HCT116 (cell line): ENCODE measurements at regions not wholly inside any gene's neighbourhood (a gene's known extent, or its start where the extent isn't known, plus 50 kb on each side); places are given as distances from the start of the nearest gene placed in this dataset.

Source experiments
- ATAC-seq: fragments of 200-7000 bp; cut with Tn5 transposase; 2 replicates; pipeline ENCODE4 v1.9.1; 2020; ENCODE audit warnings: mild to moderate bottlenecking, moderate library complexity
- BruUV-seq: library from RNA; stranded (reverse); fragments of 400-500 nt; replicated peaks from 2 replicates; lab custom pipeline; 2021; lab: Mats Ljungman, UMichigan
- CTCF ChIA-PET: fragments of 300-600 bp; sonication (Branson Sonifier 250); formaldehyde crosslinking; loops from one replicate; lab custom pipeline; 2021; ENCODE audit warnings: antibody characterized with exemption; lab: Charles Lee
- POLR2A ChIA-PET: fragments of 300-600, 350-600 bp; sonication (Branson Sonifier 250); formaldehyde crosslinking; loops from one replicate; lab custom pipeline; 2021; ENCODE audit warnings: antibody characterized with exemption; lab: Charles Lee
- RAD21 ChIA-PET, 2 experiments: fragments of 300-600 bp; sonication (Branson Sonifier 250); formaldehyde crosslinking; loops; one replicate each; lab custom pipeline; 2023; ENCODE audit warnings: low total read pairs in 2 of 2; ENCODE audit not compliant: uncharacterized antibody in 2 of 2, unreplicated experiment in 2 of 2, low non-redundant PET in 1 of 2; lab: Charles Lee
- DNase-seq: peaks from one replicate; pipeline ENCODE4 v3.0.0-alpha.2; 2010; ENCODE audit warnings: low read depth, low spot score
- H2AFZ ChIP-seq: fragments of 200-600 bp; shearing (Covaris generic), sonication (generic); 2 replicates; pipeline ENCODE4 v1.6.1; 2017; ENCODE audit warnings: low read depth, mixed run types, mixed read lengths, antibody characterized with exemption, low read length; ENCODE audit not compliant: poor library complexity, severe bottlenecking
- H3K27ac ChIP-seq: 2 replicates; pipeline ENCODE4 v1.5.1; 2012; ENCODE audit warnings: low read depth, low read length
- H3K27me3 ChIP-seq: fragments of 200-600 bp; sonication (generic); 2 replicates; pipeline ENCODE4 v1.6.1; 2016; ENCODE audit warnings: mixed run types, low read length, mixed read lengths; ENCODE audit not compliant: insufficient read depth
- H3K36me3 ChIP-seq, 2 experiments: fragments of 200-500 bp in 1 of 2; fragments of 200-600 bp in 1 of 2; sonication (Bioruptor generic) in 1 of 2; sonication (generic) in 1 of 2; 2 replicates each; pipeline versions ENCODE4 v1.5.1 to v1.6.1; 2014 to 2016; ENCODE audit warnings: low read length in 2 of 2, inconsistent platforms in 1 of 2, mixed read lengths in 1 of 2, mixed run types in 1 of 2; ENCODE audit not compliant: insufficient read depth in 2 of 2, control insufficient read depth in 1 of 2
- H3K4me1 ChIP-seq, 2 experiments: fragments of 200-600 bp in 1 of 2; sonication (generic) in 1 of 2; 2 replicates each; pipeline versions ENCODE4 v1.5.1 to v1.6.1; 2012 to 2017; ENCODE audit warnings: low read length in 2 of 2, inconsistent platforms in 1 of 2, mild to moderate bottlenecking in 1 of 2, mixed read lengths in 1 of 2, mixed run types in 1 of 2, moderate library complexity in 1 of 2; ENCODE audit not compliant: insufficient read depth in 2 of 2, control insufficient read depth in 1 of 2
- H3K4me2 ChIP-seq: fragments of 200-600 bp; sonication (generic); 2 replicates; pipeline ENCODE4 v1.6.1; 2017; ENCODE audit warnings: mixed run types, low read length, mixed read lengths
- H3K4me3 ChIP-seq, 2 experiments: fragments of 200-600 bp in 1 of 2; sonication (generic) in 1 of 2; replicated peaks in 1 of 2; 2 replicates each; pipeline ENCODE4 v1.5.1; 2011 to 2016; ENCODE audit warnings: low read length in 2 of 2, control low read depth in 1 of 2, low read depth in 1 of 2, mild to moderate bottlenecking in 1 of 2, mixed read lengths in 1 of 2, mixed run types in 1 of 2
- H3K79me2 ChIP-seq: fragments of 200-600 bp; sonication (generic); 2 replicates; pipeline ENCODE4 v1.6.1; 2017; ENCODE audit warnings: mild to moderate bottlenecking, mixed run types, low read length, moderate library complexity, mixed read lengths; ENCODE audit not compliant: insufficient read depth
- H3K9ac ChIP-seq: fragments of 200-600 bp; sonication (generic); 2 replicates; pipeline ENCODE4 v1.6.1; 2016; ENCODE audit warnings: low read length, mixed read lengths
- H3K9me2 ChIP-seq: fragments of 200-600 bp; sonication (generic), shearing (Covaris generic); 2 replicates; pipeline ENCODE4 v1.6.1; 2017; ENCODE audit warnings: mixed run types, mild to moderate bottlenecking, moderate library complexity; ENCODE audit not compliant: insufficient read depth
- H3K9me3 ChIP-seq, 2 experiments: fragments of 200-500 bp in 1 of 2; fragments of 200-600 bp in 1 of 2; sonication (Bioruptor generic) in 1 of 2; sonication (generic) in 1 of 2; 2 replicates each; pipeline ENCODE4 v1.6.1; 2014 to 2017; ENCODE audit warnings: low read length in 2 of 2, mixed read lengths in 2 of 2, inconsistent platforms in 1 of 2, low read depth in 1 of 2, mild to moderate bottlenecking in 1 of 2, mixed run types in 1 of 2, moderate library complexity in 1 of 2; ENCODE audit not compliant: control insufficient read depth in 1 of 2, insufficient read depth in 1 of 2
- H4K20me1 ChIP-seq: fragments of 200-600 bp; sonication (generic), shearing (Covaris generic); 2 replicates; pipeline ENCODE4 v1.6.1; 2017; ENCODE audit warnings: mixed run types, mild to moderate bottlenecking, moderate library complexity; ENCODE audit not compliant: insufficient read depth
- CBX3 ChIP-seq: IDR thresholded peaks from 2 replicates; pipeline ENCODE4 v1.6.1; 2012; ENCODE audit warnings: low read depth
- CEBPB ChIP-seq: IDR thresholded peaks from 2 replicates; pipeline ENCODE4 v1.6.1; 2012; ENCODE audit warnings: low read depth
- ELF1 ChIP-seq: IDR thresholded peaks from 2 replicates; pipeline ENCODE4 v1.6.1; 2012; ENCODE audit warnings: low read depth, borderline replicate concordance
- EZH2 ChIP-seq: fragments of 200-600 bp; sonication (generic); IDR thresholded peaks from 2 replicates; pipeline ENCODE4 v1.6.1; 2017; ENCODE audit warnings: antibody characterized with exemption, mixed run types
- JUND ChIP-seq: IDR thresholded peaks from 2 replicates; pipeline ENCODE4 v1.6.1; 2012
- POLR2AphosphoS5 ChIP-seq: IDR thresholded peaks from 2 replicates; pipeline ENCODE4 v1.6.1; 2011; ENCODE audit warnings: mild to moderate bottlenecking, low read depth, low read length, moderate library complexity
- RAD21 ChIP-seq: IDR thresholded peaks from 2 replicates; pipeline ENCODE4 v1.6.1; 2012; ENCODE audit warnings: low read depth, mild to moderate bottlenecking
- SIN3A ChIP-seq: IDR thresholded peaks from 2 replicates; pipeline ENCODE4 v1.6.1; 2012; ENCODE audit warnings: low read depth
- SP1 ChIP-seq: IDR thresholded peaks from 2 replicates; pipeline ENCODE4 v1.6.1; 2012; ENCODE audit warnings: low read depth
- SRF ChIP-seq: IDR thresholded peaks from 2 replicates; pipeline ENCODE4 v1.6.1; 2012; ENCODE audit warnings: low read depth
- YY1 ChIP-seq: IDR thresholded peaks from 2 replicates; pipeline ENCODE4 v1.6.1; 2011; ENCODE audit warnings: low read length, low read depth, moderate library complexity, mild to moderate bottlenecking; ENCODE audit not compliant: insufficient replicate concordance; ENCODE audit errors: extremely low read depth
- ZFX ChIP-seq: fragments of 450-650 bp; IDR thresholded peaks from 2 replicates; pipeline ENCODE4 v1.6.1; 2017
- ZNF274 ChIP-seq: fragments of 200-500 bp; sonication (Bioruptor generic); IDR thresholded peaks from 2 replicates; pipeline ENCODE4 v1.6.1; 2014; ENCODE audit warnings: mild to moderate bottlenecking, low read depth, low read length, inconsistent platforms
- intact Hi-C: fragments of 100-400 bp; cut with micrococcal nuclease; formaldehyde crosslinking; loops from 2 replicates; pipeline ENCODE4 v1.10.0; 2022
- TF ChIP-seq, protein P1 (sequence below), 3 experiments: fragments of 200-600 bp in 1 of 3; sonication (generic) in 1 of 3; IDR thresholded peaks in 2 of 3; conservative IDR thresholded peaks in 1 of 3; 2 replicates each; pipeline ENCODE4 v1.5.1; 2012 to 2017; ENCODE audit warnings: low read depth in 2 of 3, low read length in 2 of 3, antibody characterized with exemption in 1 of 3, borderline replicate concordance in 1 of 3, control low read depth in 1 of 3, mild to moderate bottlenecking in 1 of 3, mixed read lengths in 1 of 3, mixed run types in 1 of 3, moderate library complexity in 1 of 3; ENCODE audit not compliant: insufficient read depth in 1 of 3
- TF ChIP-seq, protein P2 (sequence below): IDR thresholded peaks from 2 replicates; pipeline ENCODE4 v1.6.1; 2012

DNA sequence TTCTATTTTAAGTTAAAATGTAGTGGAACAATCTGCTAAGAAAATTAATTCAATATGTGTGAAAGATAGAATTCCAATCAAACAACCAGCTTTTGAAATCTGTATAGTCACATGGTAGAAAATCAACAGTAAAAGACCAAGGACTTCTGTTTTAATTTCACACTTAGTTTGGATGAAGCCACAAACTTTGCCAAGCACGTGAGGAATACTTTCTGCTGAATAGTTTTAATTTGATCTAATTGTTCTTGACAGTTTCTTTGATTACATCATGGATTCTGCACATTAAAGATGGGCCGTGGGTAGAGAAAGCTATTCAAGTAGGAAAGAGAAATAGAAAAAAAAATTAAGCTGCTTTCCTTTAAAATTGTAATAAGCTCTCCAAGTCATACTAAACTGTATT lies 137.9 kb upstream of the FAM241A start (continued):
- no peak for TF ChIP-seq YY1
- TF ChIP-seq ELF1: no peak
- TF ChIP-seq SP1: no peak

DNA sequence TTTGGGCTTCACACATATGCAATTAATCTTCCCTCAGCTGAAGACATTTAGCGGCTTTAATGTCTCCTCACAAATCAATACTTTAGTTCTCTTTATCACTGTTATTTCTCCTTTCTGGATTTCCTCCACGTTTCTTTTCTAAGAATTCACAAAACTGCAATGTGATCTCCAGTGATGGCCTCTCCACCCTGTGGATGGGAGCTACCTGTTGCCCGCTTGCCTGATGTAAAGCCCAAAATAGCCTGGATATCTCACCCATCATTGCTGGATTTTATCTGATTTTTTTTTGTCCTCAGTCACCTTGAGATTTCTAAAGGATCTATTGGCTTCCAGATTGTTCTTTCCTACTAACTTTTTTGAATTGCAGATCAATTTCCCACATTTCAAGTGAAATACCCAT lies 129.3 kb upstream of the FAM241A start:
- Histone ChIP-seq H3K4me2 (no peak overlapping the region), H3K36me3 (no peaks in the 10 kb centered on the region), H3K27ac (no peak overlapping the region), H3K27me3 (no peaks in the 10 kb centered on the region), H2AFZ (no peak overlapping the region), H3K9ac (no peak overlapping the region), H3K9me3 (no peaks in the 10 kb centered on the region), H3K4me3 (no peak overlapping the region), H3K4me1 (no peaks in the 10 kb centered on the region), H3K9me2 (no peaks in the 10 kb centered on the region), H4K20me1 (no peaks in the 10 kb centered on the region), H3K79me2 (no peaks in the 10 kb centered on the region)
- no peak for DNase-seq
- no peak for TF ChIP-seq POLR2AphosphoS5
- TF ChIP-seq JUND: no peak
- no peak for TF ChIP-seq YY1
- no peak for TF ChIP-seq SIN3A
- ChIA-PET POLR2A (no interaction called here), CTCF (interaction anchor here (1.0 kb wide), 1 partner anchor 72 kb away, joined by 3 read pairs; no protein-coding TSS in a partner anchor), RAD21 (no interaction called here)
- BruUV-seq: no TSS peak
- ATAC-seq: no peak
- intact Hi-C loops: no loop called here

DNA sequence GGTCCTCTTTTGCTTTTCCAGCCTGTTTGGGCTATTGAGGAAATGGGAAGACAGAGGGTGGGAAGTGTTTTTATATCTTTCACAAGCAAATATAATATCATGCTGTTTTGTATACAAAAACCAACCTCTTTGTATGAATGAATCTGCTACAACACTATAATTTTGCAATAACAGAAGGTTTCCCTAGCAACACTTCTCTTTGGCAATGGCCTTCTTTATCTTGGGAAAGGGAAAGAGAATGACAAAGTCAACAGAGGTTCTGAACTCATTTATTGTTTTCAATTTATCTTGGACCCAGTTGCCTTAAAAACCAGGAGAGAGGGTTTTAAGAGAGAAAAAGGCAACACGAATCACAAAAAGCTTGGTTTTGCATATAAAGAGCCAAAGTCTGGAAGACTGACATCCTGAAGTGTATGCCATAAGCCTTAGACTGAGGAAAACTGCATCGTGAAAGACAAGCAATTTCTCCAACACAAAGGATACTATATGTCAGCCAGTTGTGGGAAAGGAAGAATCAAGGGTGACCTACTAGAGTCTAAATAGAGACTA lies 121.8 kb upstream of the FAM241A start:
- H3K9ac ChIP-seq: no peak overlapping the region
- no peak overlapping the region for H3K4me3 ChIP-seq
- no peak for TF ChIP-seq SRF
- TF ChIP-seq SIN3A: no peak
- TF ChIP-seq, protein P1, sequence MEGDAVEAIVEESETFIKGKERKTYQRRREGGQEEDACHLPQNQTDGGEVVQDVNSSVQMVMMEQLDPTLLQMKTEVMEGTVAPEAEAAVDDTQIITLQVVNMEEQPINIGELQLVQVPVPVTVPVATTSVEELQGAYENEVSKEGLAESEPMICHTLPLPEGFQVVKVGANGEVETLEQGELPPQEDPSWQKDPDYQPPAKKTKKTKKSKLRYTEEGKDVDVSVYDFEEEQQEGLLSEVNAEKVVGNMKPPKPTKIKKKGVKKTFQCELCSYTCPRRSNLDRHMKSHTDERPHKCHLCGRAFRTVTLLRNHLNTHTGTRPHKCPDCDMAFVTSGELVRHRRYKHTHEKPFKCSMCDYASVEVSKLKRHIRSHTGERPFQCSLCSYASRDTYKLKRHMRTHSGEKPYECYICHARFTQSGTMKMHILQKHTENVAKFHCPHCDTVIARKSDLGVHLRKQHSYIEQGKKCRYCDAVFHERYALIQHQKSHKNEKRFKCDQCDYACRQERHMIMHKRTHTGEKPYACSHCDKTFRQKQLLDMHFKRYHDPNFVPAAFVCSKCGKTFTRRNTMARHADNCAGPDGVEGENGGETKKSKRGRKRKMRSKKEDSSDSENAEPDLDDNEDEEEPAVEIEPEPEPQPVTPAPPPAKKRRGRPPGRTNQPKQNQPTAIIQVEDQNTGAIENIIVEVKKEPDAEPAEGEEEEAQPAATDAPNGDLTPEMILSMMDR (IDR thresholded peaks at IDR 0.05 in 2 of 3, conservative IDR thresholded peaks at IDR 0.05 in 1 of 3; ENCODE audit: borderline replicate concordance in 1 of 3, insufficient read depth in 1 of 3, low read depth in 2 of 3, low read length in 2 of 3): no peak
- no peak for TF ChIP-seq POLR2AphosphoS5
- no peak for TF ChIP-seq SP1
- no peak for TF ChIP-seq ZNF274
- TF ChIP-seq EZH2: no peak
- no peak for TF ChIP-seq CBX3
- TF ChIP-seq RAD21: no peak
- no peak for TF ChIP-seq CEBPB
- TF ChIP-seq ZFX: no peak
- TF ChIP-seq, protein P2, sequence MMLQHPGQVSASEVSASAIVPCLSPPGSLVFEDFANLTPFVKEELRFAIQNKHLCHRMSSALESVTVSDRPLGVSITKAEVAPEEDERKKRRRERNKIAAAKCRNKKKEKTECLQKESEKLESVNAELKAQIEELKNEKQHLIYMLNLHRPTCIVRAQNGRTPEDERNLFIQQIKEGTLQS: no peak
- TF ChIP-seq, all 23 proteins: peak for 0
- no peaks in the 10 kb centered on the region for H3K9me3 ChIP-seq
- H3K36me3 ChIP-seq: no peaks in the 10 kb centered on the region
- H4K20me1 ChIP-seq: no peaks in the 10 kb centered on the region
- ChIA-PET RAD21 (no interaction called here), CTCF (no interaction called here), POLR2A (no interaction called here)
- H3K4me2 ChIP-seq: no peak overlapping the region
- H3K27ac ChIP-seq: no peak overlapping the region
- no TSS peak for BruUV-seq
- no peak for DNase-seq
- no peak for ATAC-seq
- no peaks in the 10 kb centered on the region for H3K4me1 ChIP-seq
- intact Hi-C loops: no loop called here
- no peaks in the 10 kb centered on the region for H3K27me3 ChIP-seq
- no peak overlapping the region for H2AFZ ChIP-seq
- H3K9me2 ChIP-seq: peaks cover 2% of the 10 kb centered on the region; the same call in 1 of the 2 replicates
- no peaks in the 10 kb centered on the region for H3K79me2 ChIP-seq
